ENCODE measurements at regions not wholly inside any gene's neighbourhood (a gene's known extent, or its start where the extent isn't known, plus 50 kb on each side); places are given as distances from the start of the nearest gene placed in this dataset.

DNA sequence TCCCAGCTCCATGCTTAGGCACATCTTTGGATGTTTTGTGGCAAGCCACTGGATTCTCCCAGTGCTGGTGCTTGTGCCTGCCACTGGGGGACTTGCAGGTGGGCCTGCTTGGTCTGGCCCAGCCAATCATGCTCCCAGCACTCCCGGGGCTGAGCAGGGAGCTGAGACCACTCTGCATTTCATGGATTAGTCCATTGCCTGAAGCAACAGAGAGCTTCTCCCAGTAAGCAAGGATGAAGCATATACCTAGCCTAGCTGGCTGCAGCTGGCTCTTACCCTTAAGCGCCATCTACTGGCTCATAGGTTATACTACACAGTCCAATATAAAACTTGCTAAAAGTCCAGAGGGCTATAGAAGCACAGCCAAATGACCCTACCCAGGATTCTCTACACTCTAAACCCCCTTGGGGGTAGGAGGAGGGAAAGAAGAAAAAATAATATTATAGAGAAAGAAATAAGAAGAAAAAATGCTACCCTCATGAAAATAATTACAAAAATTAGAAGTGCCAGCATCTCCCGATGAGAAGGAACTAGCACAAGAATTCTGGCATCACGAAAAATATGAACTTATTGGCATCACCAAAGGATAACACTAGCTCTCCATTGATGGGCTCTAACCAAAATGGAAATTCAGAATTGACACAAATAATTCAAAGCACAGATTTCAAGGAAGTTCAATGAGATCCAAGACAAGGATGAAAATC lies 275.3 kb downstream of the C11orf87 start:
- no peak for TF ChIP-seq EZH2 (IDR thresholded peaks at IDR 0.05; ENCODE audit: borderline replicate concordance, low read length)
- TF ChIP-seq, protein P1, sequence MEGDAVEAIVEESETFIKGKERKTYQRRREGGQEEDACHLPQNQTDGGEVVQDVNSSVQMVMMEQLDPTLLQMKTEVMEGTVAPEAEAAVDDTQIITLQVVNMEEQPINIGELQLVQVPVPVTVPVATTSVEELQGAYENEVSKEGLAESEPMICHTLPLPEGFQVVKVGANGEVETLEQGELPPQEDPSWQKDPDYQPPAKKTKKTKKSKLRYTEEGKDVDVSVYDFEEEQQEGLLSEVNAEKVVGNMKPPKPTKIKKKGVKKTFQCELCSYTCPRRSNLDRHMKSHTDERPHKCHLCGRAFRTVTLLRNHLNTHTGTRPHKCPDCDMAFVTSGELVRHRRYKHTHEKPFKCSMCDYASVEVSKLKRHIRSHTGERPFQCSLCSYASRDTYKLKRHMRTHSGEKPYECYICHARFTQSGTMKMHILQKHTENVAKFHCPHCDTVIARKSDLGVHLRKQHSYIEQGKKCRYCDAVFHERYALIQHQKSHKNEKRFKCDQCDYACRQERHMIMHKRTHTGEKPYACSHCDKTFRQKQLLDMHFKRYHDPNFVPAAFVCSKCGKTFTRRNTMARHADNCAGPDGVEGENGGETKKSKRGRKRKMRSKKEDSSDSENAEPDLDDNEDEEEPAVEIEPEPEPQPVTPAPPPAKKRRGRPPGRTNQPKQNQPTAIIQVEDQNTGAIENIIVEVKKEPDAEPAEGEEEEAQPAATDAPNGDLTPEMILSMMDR (conservative IDR thresholded peaks at IDR 0.05 in 1 of 2, IDR thresholded peaks at IDR 0.05 in 1 of 2; ENCODE audit: extremely low read depth in 1 of 2, insufficient read depth in 1 of 2, low read depth in 1 of 2, low read length in 2 of 2) = peak; percentile 75 to 85
